ENCODE measurements at regions not wholly inside any gene's neighbourhood (a gene's known extent, or its start where the extent isn't known, plus 50 kb on each side); places are given as distances from the start of the nearest gene placed in this dataset.

DNA sequence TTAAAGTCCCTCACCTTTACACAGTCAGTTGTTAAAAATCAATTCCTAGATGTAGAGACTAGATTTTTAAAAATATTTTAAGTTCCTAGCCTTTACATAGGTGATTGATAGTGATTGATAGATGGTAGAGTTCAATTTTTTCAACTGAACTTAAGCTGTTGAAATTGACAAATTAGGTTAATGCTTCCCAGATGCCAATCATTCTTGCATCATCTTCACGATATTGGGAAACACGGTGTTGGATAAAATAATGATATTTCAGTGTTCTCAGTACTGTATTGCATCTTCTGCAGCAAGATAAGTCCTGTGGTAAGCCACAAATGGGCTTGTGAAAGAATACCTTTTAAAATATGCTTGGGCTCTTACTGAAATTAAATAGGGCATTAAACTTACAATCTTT is 667.6 kb downstream of the STK39 start:
- TF ChIP-seq, protein P1, sequence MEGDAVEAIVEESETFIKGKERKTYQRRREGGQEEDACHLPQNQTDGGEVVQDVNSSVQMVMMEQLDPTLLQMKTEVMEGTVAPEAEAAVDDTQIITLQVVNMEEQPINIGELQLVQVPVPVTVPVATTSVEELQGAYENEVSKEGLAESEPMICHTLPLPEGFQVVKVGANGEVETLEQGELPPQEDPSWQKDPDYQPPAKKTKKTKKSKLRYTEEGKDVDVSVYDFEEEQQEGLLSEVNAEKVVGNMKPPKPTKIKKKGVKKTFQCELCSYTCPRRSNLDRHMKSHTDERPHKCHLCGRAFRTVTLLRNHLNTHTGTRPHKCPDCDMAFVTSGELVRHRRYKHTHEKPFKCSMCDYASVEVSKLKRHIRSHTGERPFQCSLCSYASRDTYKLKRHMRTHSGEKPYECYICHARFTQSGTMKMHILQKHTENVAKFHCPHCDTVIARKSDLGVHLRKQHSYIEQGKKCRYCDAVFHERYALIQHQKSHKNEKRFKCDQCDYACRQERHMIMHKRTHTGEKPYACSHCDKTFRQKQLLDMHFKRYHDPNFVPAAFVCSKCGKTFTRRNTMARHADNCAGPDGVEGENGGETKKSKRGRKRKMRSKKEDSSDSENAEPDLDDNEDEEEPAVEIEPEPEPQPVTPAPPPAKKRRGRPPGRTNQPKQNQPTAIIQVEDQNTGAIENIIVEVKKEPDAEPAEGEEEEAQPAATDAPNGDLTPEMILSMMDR (IDR thresholded peaks at IDR 0.05; ENCODE audit: low read length): no peak
- TF ChIP-seq EZH2phosphoT487 (IDR thresholded peaks at IDR 0.05; ENCODE audit: low read length): no peak
- TF ChIP-seq EZH2 (optimal IDR thresholded peaks at IDR 0.05; ENCODE audit: low read depth, low read length): no peak

All from MM.1S (cell line).